Activated naive CD4-positive, alpha-beta T cell treated with anti-CD3 and anti-CD28 coated beads, Interleukin-2, amount 10 ng/mL, durations not matched to agents 7 days and 5 days (primary cell): ENCODE measurements at regions not wholly inside any gene's neighbourhood (a gene's known extent, or its start where the extent isn't known, plus 50 kb on each side); places are given as distances from the start of the nearest gene placed in this dataset.

Experiments used
- CTCF ChIA-PET: fragments of 350-600 bp; sonication (Branson Sonifier 250); formaldehyde crosslinking; loops from one replicate; lab custom pipeline; 2021; ENCODE audit warnings: antibody characterized with exemption; lab: Charles Lee
- DNase-seq: peaks from one replicate; pipeline ENCODE4 v3.0.0-alpha.2; 2020
- H3K27ac Mint-ChIP-seq: one replicate; pipeline ENCODE4 v1.8.0; 2021; ENCODE audit warnings: mild to moderate bottlenecking, moderate library complexity, mixed read lengths
- H3K27me3 Mint-ChIP-seq: one replicate; pipeline ENCODE4 v1.8.0; 2021; ENCODE audit warnings: mild to moderate bottlenecking, mixed read lengths
- H3K36me3 Mint-ChIP-seq: one replicate; pipeline ENCODE4 v1.8.0; 2021; ENCODE audit warnings: mixed read lengths
- H3K4me1 Mint-ChIP-seq: one replicate; pipeline ENCODE4 v1.8.0; 2021; ENCODE audit warnings: mixed read lengths
- H3K4me3 Mint-ChIP-seq: one replicate; pipeline ENCODE4 v1.8.0; 2021; ENCODE audit warnings: mild to moderate bottlenecking, moderate library complexity, mixed read lengths
- H3K9me3 Mint-ChIP-seq: one replicate; pipeline ENCODE4 v1.8.0; 2021; ENCODE audit warnings: mixed read lengths

DNA sequence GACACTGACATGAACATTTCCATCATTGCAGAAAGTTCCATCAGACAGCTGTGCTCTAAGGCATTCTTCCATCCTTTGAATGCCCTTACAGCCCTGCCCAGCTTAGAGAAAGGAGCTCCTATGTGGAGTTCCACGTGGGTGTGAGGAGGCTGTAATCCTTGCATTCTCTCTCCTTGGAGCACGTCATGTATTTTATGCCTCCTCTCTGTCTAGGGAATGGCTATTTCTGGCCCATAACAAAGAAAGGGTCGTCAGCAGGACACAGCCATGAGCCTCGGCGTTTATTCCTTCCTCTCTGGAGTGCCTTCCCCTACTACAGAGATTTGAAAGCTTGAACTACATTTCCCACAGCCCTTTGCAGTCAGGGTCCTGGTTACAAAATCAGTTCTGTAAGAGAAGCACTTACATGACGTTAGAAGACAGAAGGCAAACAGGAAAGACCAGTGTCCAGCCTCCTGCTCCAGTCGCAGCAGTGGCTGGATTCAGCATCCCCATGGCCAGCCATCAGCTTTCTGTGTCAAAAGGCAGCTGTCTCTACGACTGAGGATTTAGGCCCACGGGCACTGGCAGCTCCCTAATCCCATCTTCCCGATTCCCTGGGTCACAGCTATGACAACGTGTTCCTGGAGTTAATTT is 234.9 kb downstream of the TFCP2L1 start:
- no peaks in the 10 kb centered on the region for H3K36me3 Mint-ChIP-seq
- H3K4me3 Mint-ChIP-seq = no peak overlapping the region
- H3K27me3 Mint-ChIP-seq = no peaks in the 10 kb centered on the region
- no peak overlapping the region for H3K27ac Mint-ChIP-seq
- no peaks in the 10 kb centered on the region for H3K4me1 Mint-ChIP-seq
- no peaks in the 10 kb centered on the region for H3K9me3 Mint-ChIP-seq
- no peak for DNase-seq
- CTCF ChIA-PET = no interaction called here

DNA sequence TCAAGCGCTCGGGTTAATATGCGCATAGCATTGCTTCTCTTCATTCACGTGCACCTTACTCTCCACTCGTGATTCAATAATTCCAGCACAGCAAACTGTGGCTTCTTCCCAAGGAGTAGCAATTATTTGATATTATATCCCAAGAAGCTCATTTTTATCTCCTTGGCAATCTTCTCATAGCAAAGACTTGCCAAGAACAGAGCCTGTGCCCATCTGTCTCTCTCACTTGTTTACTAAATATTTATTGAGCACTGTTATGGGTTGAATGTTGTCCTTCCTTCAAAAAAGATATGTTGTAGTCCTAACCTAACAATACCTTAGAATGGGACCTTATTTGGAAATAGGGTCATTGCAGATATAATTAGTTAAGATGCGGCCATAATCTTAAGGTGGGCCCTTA is 233.7 kb downstream of the TFCP2L1 start:
- no peak for DNase-seq
- Mint-ChIP-seq H3K36me3 (no peaks in the 10 kb centered on the region), H3K4me1 (no peaks in the 10 kb centered on the region), H3K4me3 (no peak overlapping the region), H3K9me3 (no peaks in the 10 kb centered on the region), H3K27ac (no peak overlapping the region), H3K27me3 (no peaks in the 10 kb centered on the region)
- CTCF ChIA-PET = no interaction called here

DNA sequence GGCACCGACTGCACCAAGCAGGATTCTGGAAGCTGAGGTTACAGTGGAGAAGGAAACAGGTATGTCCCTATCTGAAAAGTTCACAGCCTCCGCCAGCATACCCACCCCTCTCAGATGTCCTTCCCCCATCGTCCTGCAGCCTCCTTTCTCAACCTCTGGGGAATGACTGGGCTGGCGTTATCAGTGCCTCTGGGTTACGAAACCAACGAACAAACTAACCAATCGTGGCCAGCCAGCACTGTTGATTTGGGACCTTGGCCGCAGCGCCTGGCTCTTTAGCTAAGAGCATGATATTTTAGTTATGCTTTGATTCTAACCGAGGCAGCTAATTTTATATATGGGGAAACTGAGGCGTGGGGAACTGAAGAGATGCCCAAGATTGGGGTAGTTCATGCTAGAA is 233.0 kb downstream of the TFCP2L1 start:
- Mint-ChIP-seq H3K27me3 (no peaks in the 10 kb centered on the region), H3K36me3 (no peaks in the 10 kb centered on the region), H3K4me1 (no peaks in the 10 kb centered on the region), H3K9me3 (no peaks in the 10 kb centered on the region), H3K4me3 (no peak overlapping the region), H3K27ac (no peak overlapping the region)
- no peak for DNase-seq
- CTCF ChIA-PET = no interaction called here

DNA sequence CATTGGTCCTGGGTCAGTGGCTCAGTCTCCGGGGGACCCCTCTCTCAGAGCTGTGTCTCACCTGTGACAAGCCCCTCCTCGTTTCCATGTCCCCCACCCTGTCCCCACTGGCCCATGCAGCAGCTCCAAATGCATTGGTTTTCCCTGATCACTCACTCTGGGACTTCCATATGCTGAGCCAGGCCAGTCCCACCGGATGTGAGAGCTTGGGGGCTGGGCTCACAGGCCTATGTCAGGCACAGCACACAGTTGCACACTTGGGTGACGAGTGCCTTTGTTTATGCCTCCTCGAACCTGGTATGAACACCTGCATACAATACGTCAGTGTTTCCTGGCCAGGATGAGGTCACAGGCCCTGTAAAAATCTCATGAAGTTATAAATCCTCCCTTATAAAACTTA is 232.5 kb downstream of the TFCP2L1 start:
- H3K36me3 Mint-ChIP-seq = no peaks in the 10 kb centered on the region
- no peaks in the 10 kb centered on the region for H3K27me3 Mint-ChIP-seq
- H3K27ac Mint-ChIP-seq = no peak overlapping the region
- H3K9me3 Mint-ChIP-seq = no peaks in the 10 kb centered on the region
- H3K4me1 Mint-ChIP-seq = no peaks in the 10 kb centered on the region
- CTCF ChIA-PET = no interaction called here
- no peak overlapping the region for H3K4me3 Mint-ChIP-seq
- DNase-seq = no peak

DNA sequence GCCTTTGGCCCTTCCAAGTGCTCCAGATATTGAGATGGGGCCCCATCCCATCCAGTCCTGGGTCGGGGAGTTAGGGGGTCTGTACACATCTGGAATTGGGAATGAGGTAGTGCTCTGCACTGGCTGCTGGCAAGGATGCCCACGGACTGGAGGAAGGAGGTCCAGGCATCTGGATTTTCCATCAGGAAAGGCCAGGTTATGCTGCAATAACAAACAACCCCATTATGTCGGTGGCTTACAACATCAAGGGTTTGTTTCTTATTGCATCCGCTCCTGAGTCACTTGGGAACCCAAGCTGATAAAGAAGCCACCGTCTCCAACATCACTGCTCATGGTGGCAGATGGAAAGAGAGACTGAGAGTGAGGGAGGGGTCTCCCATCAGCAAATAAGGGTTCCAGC is 229.9 kb downstream of the TFCP2L1 start:
- H3K4me1 Mint-ChIP-seq = no peaks in the 10 kb centered on the region
- no peaks in the 10 kb centered on the region for H3K27me3 Mint-ChIP-seq
- no peak overlapping the region for H3K27ac Mint-ChIP-seq
- no peak for DNase-seq
- CTCF ChIA-PET = no interaction called here
- no peak overlapping the region for H3K4me3 Mint-ChIP-seq
- H3K36me3 Mint-ChIP-seq = no peaks in the 10 kb centered on the region
- no peaks in the 10 kb centered on the region for H3K9me3 Mint-ChIP-seq

DNA sequence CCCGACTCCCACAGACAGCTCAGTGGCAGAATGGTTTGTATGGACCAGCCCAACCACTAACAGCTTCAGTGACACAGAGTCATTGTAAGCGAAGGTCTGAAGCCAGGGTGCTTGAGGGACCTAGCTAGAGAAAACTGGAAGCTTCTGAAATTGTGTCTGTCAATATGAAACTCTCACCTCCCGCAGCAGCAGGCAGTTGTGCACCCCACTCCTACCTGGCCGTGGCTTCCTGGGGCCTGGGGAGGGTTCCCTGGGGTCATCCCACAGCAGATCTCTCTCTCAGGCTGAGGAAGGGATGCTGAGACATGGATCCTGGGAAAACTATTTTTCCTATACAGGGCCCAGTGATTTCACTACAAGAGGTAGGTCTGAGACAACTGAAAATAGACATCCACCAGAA is 229.5 kb downstream of the TFCP2L1 start:
- H3K27me3 Mint-ChIP-seq = no peaks in the 10 kb centered on the region
- CTCF ChIA-PET = no interaction called here
- H3K36me3 Mint-ChIP-seq = no peaks in the 10 kb centered on the region

DNA sequence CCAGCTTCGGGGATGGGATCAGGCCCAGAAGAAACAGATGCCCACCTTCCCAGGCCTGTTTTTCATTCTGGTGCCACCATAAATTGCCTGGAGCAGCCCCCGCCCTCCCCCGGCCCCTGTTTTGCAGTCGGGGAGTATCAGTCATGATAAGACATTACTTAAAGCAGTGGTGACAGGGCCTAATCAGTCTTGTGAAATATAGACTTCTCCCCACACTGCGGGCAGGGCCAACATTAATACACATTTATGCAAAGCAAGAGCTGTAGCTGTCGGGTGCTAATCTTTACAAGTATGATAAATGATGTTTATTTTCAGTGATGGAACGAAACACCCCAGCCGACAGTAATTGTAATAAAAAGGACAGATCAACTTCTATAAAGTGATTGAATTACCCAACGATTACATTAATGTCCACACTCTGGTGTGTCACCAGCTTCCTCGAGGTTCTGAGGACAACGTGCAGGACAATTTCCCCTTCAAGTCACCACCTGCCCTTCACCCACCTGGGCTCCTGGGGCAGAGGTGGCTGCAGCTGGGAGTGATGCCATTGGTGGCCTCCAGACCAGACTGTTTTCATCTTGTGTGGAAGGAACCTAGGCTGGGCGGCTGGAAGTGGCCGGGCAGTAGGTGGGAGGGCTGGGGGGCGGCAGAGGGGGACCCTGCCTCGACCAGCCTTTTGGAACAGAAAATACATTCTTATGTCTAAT is 226.0 kb downstream of the TFCP2L1 start:
- H3K4me3 Mint-ChIP-seq = no peak overlapping the region
- H3K9me3 Mint-ChIP-seq = no peaks in the 10 kb centered on the region
- no peaks in the 10 kb centered on the region for H3K36me3 Mint-ChIP-seq
- peaks cover 7% of the 10 kb centered on the region for H3K27me3 Mint-ChIP-seq
- H3K4me1 Mint-ChIP-seq = no peaks in the 10 kb centered on the region
- CTCF ChIA-PET = no interaction called here
- no peak overlapping the region for H3K27ac Mint-ChIP-seq
- no peak for DNase-seq

More for the DNA sequence above, 229.5 kb downstream of the TFCP2L1 start:
- Mint-ChIP-seq H3K4me1 (no peaks in the 10 kb centered on the region), H3K27ac (no peak overlapping the region), H3K4me3 (no peak overlapping the region), H3K9me3 (no peaks in the 10 kb centered on the region)
- DNase-seq = no peak

DNA sequence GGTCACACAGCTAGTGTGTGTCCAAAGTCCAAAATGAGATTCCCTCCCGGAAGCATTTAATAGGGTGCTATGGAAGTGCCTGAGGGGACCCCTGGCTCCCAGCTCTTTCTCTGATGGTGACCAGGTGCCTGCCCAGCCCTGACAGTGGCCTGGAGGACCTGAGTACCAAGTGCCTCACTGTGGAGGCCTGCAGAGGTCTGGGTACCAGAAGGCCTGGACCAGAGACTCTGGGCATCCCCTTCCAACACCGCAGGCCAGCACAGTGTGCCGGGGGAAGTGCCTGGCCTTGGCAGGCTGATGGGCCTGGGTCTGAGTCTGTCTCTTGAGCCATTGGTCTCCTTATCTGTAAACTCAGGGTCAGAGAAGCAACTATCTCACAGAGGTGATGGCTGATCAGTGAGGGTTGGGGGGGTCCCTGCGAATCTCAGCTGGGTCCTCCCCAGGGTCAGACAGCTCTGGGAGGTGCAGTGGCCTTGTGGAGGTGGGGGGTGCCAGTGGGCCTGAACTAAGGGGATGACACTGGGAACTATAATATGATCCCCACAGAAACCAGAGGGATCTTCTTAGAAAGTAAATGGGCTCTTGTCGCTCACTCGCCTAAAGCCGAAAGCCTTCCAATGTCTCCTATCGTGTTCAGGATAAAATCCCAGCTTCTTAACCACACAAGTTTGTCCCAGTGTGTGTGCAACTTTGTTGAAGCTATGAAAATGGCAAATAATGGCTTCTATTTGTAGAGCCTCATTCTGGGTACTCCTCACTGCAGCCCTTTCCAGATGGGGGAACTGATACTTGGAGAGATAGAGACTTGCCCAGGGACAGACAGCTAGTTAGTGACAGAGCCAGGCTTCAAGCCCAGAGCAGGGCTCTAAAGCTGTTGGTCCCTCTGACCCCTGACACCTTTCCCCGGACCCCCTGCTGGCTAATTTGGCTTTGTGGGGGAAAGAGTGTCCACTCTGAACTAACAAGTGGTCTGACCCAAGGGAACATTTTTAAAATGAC is 225.1 kb downstream of the TFCP2L1 start:
- Mint-ChIP-seq H3K4me3 (no peak overlapping the region), H3K27ac (no peak overlapping the region), H3K36me3 (no peaks in the 10 kb centered on the region), H3K27me3 (peaks cover 7% of the 10 kb centered on the region), H3K9me3 (no peaks in the 10 kb centered on the region), H3K4me1 (no peaks in the 10 kb centered on the region)
- CTCF ChIA-PET = interaction anchor here (1.0 kb wide), 1 partner anchor 9 kb away, joined by 3 read pairs; no protein-coding TSS in a partner anchor
- no peak for DNase-seq

DNA sequence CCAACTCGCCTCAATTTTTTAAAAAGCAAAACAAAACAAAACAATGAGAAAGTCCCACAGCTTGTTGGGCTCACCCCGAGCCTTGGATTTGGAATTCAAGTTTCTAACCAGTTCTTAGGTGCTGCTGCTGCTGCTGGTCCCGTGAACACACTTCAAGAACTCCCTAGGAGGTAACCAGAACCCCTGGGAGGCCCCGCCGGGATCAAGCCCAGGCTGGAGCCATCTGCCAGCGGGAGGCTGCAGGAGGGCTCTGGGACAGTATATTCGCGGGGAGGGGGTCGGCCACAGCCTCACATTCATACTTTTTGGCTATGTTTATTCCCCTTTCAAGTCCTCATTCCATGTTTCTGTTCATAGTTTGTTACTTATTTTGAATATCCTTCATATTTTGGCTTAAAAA is 223.4 kb downstream of the TFCP2L1 start:
- H3K9me3 Mint-ChIP-seq = no peaks in the 10 kb centered on the region
- peaks cover 7% of the 10 kb centered on the region for H3K27me3 Mint-ChIP-seq
- DNase-seq = no peak
- CTCF ChIA-PET = interaction anchor here (1.0 to 1.2 kb wide), 2 partner anchors 18 to 24 kb away, joined by 3 read pairs; no protein-coding TSS in a partner anchor
- H3K4me3 Mint-ChIP-seq = no peak overlapping the region
- H3K27ac Mint-ChIP-seq = no peak overlapping the region
- no peaks in the 10 kb centered on the region for H3K4me1 Mint-ChIP-seq
- H3K36me3 Mint-ChIP-seq = no peaks in the 10 kb centered on the region

DNA sequence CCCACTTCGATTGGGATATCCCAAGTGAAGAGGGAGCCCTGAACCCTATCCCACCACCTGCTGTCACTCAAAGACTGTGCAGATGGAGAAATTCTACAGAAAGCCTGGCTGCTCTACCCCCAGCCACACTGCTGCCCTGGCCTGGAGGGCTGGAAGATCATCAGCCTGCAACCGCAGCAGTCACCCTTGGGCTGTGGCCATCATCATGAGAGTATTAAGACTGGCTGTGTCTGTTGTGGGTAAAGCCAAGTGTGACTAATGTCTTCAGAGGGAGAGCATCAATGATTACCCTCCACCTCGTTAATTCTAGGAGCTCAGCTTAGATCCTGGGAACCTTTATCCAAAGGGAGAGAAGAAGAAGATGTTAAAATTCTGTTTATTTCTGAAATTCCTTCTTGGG is 221.5 kb downstream of the TFCP2L1 start:
- Mint-ChIP-seq H3K4me1 (no peaks in the 10 kb centered on the region), H3K4me3 (no peak overlapping the region), H3K27me3 (peaks cover 7% of the 10 kb centered on the region), H3K36me3 (no peaks in the 10 kb centered on the region), H3K27ac (no peak overlapping the region), H3K9me3 (no peaks in the 10 kb centered on the region)
- CTCF ChIA-PET = no interaction called here
- DNase-seq = no peak

DNA sequence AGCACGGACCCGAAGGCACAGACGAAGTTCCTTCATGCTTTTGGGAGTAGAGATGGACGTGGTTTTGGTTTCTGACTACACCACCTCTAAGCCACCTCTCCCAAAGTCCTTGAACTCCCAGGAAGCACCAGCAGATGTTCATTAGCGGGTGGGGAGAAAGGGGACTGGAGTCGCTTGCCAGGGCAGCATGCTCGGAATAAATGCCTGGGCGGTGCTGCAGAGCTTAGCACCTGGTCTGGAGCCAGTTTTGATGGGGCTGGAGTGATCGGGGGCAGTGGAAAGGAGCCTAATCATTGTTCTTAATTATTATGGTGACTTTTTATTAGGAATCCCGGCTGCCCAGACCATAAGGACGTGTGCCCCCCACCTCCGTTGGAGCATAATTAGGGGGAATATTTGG is 220.8 kb downstream of the TFCP2L1 start:
- Mint-ChIP-seq H3K36me3 (no peaks in the 10 kb centered on the region), H3K4me3 (no peak overlapping the region), H3K27me3 (peaks cover 7% of the 10 kb centered on the region), H3K27ac (no peak overlapping the region), H3K4me1 (no peaks in the 10 kb centered on the region), H3K9me3 (no peaks in the 10 kb centered on the region)
- CTCF ChIA-PET = no interaction called here
- DNase-seq = no peak

DNA sequence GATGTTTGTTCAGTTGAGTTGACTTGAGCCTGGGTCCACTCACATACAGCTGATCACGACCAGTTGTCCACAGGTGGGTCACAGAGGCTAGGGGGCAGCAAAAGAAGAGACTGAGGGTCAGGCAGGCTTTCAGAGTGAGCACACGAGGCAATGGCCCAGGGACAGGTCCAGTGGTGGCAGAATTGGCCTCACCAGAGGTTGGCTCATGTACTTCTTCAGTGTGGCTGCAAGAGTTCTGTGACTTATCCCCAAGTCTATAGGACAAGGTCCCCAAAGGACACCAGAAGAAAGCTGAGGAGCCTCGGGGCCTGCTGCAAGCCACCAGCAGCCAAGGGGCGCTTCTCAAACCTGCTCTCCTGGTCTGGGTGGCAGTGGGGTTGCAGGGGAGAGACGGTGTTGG is 219.8 kb downstream of the TFCP2L1 start:
- no peaks in the 10 kb centered on the region for H3K4me1 Mint-ChIP-seq
- peaks cover 7% of the 10 kb centered on the region for H3K27me3 Mint-ChIP-seq
- H3K4me3 Mint-ChIP-seq = no peak overlapping the region
- H3K36me3 Mint-ChIP-seq = no peaks in the 10 kb centered on the region
- no peaks in the 10 kb centered on the region for H3K9me3 Mint-ChIP-seq
- DNase-seq = no peak
- CTCF ChIA-PET = interaction anchor here (1.4 kb wide), 1 partner anchor 10 kb away, joined by 3 read pairs; no protein-coding TSS in a partner anchor
- no peak overlapping the region for H3K27ac Mint-ChIP-seq

DNA sequence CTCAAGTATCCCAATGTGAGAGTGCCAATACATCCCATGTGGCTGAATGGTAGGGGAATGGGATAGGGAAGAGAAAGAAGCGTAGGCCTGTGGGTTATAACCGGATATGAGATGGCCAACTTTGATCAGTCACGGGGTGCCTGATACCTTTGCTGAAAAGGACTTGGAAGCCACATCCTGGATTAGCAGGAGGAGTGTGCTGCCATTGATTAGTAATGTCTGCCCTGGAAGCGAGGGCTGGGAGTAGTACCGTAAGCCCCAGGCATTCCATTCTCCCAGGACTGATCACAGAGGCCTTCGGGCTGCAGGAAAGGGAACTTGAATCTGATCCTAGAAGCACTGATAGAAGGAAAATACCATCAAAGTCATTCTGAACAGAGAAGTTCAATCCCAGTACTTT is 218.5 kb downstream of the TFCP2L1 start:
- Mint-ChIP-seq H3K36me3 (no peaks in the 10 kb centered on the region), H3K27ac (no peak overlapping the region), H3K9me3 (no peaks in the 10 kb centered on the region), H3K27me3 (peaks cover 7% of the 10 kb centered on the region), H3K4me1 (no peaks in the 10 kb centered on the region), H3K4me3 (no peak overlapping the region)
- CTCF ChIA-PET = interaction anchor here (1.4 kb wide), 1 partner anchor 9 kb away, joined by 3 read pairs; no protein-coding TSS in a partner anchor
- DNase-seq = no peak

DNA sequence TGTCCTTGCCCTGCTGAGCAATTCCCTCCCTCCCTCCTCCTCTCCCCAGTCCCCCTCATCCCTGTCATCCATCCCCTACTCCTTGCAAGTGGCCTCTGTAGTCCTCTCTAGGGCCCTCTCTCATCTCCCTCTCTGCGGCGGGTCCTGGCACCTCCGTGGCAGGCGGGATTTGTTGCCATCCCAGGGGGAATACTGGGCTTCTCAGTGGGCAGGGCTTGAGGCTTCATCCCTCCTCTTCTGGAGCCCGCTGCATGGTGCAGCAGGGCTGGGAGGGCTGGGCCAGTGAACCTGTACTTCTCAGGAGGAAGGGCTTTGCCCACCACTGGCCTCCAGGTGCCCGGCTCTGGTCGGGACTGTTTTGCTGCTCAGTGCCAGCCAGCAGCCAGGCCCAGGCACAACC is 216.2 kb downstream of the TFCP2L1 start:
- no peak overlapping the region for H3K4me3 Mint-ChIP-seq
- H3K27me3 Mint-ChIP-seq = no peaks in the 10 kb centered on the region
- H3K9me3 Mint-ChIP-seq = no peaks in the 10 kb centered on the region
- no peak overlapping the region for H3K27ac Mint-ChIP-seq
- H3K36me3 Mint-ChIP-seq = no peaks in the 10 kb centered on the region
- CTCF ChIA-PET = interaction anchor here (1.4 kb wide), 1 partner anchor 9 kb away, joined by 3 read pairs; no protein-coding TSS in a partner anchor
- no peaks in the 10 kb centered on the region for H3K4me1 Mint-ChIP-seq
- DNase-seq = no peak
